ENCODE measurements at regions not wholly inside any gene's neighbourhood (a gene's known extent, or its start where the extent isn't known, plus 50 kb on each side); places are given as distances from the start of the nearest gene placed in this dataset.

- Mint-ChIP-seq H3K36me3 (ENCODE audit: low read depth, unreplicated experiment) (no peaks in the 10 kb centered on the region), H3K4me1 (ENCODE audit: unreplicated experiment) (peaks cover 10% of the 10 kb centered on the region), H3K9me3 (ENCODE audit: unreplicated experiment) (no peaks in the 10 kb centered on the region), H3K27me3 (ENCODE audit: unreplicated experiment) (peaks cover 2% of the 10 kb centered on the region), H3K4me3 (ENCODE audit: unreplicated experiment) (no peak overlapping the region), H3K27ac (ENCODE audit: unreplicated experiment) (no peak overlapping the region)
- no peak for DNase-seq (ENCODE audit: low spot score)
- TF ChIP-seq CTCF (IDR thresholded peaks at IDR 0.05; ENCODE audit: unreplicated experiment), result no peak
These were observed 174.0 kb downstream of the PALM2AKAP2 start for GRCh38 chr9:109953813-109954497.

- H3K9me3 Mint-ChIP-seq (ENCODE audit: unreplicated experiment), result no peaks in the 10 kb centered on the region
- no peak overlapping the region for H3K27ac Mint-ChIP-seq (ENCODE audit: unreplicated experiment)
- no peak for DNase-seq (ENCODE audit: low spot score)
- H3K27me3 Mint-ChIP-seq (ENCODE audit: unreplicated experiment), result peaks cover 2% of the 10 kb centered on the region
- no peaks in the 10 kb centered on the region for H3K36me3 Mint-ChIP-seq (ENCODE audit: low read depth, unreplicated experiment)
- no peak overlapping the region for H3K4me3 Mint-ChIP-seq (ENCODE audit: unreplicated experiment)
- peaks cover 17% of the 10 kb centered on the region for H3K4me1 Mint-ChIP-seq (ENCODE audit: unreplicated experiment)
- TF ChIP-seq CTCF (IDR thresholded peaks at IDR 0.05; ENCODE audit: unreplicated experiment), result no peak
These were observed 176.9 kb downstream of the PALM2AKAP2 start for GRCh38 chr9:109956717-109957440.

GRCh38 chr9:109959679-109960078, 179.7 kb downstream of the PALM2AKAP2 start:
- DNase-seq (ENCODE audit: low spot score), result no peak
- Mint-ChIP-seq H3K27ac (ENCODE audit: unreplicated experiment) (no peak overlapping the region), H3K4me1 (ENCODE audit: unreplicated experiment) (peaks cover 27% of the 10 kb centered on the region), H3K27me3 (ENCODE audit: unreplicated experiment) (peaks cover 2% of the 10 kb centered on the region), H3K4me3 (ENCODE audit: unreplicated experiment) (no peak overlapping the region), H3K9me3 (ENCODE audit: unreplicated experiment) (no peaks in the 10 kb centered on the region), H3K36me3 (ENCODE audit: low read depth, unreplicated experiment) (no peaks in the 10 kb centered on the region)
- no peak for TF ChIP-seq CTCF (IDR thresholded peaks at IDR 0.05; ENCODE audit: unreplicated experiment)

GRCh38 chr9:109961626-109962025, 181.6 kb downstream of the PALM2AKAP2 start:
- Mint-ChIP-seq H3K27me3 (ENCODE audit: unreplicated experiment) (peaks cover 1% of the 10 kb centered on the region), H3K4me3 (ENCODE audit: unreplicated experiment) (no peak overlapping the region), H3K36me3 (ENCODE audit: low read depth, unreplicated experiment) (no peaks in the 10 kb centered on the region), H3K4me1 (ENCODE audit: unreplicated experiment) (peaks cover 38% of the 10 kb centered on the region), H3K27ac (ENCODE audit: unreplicated experiment) (no peak overlapping the region), H3K9me3 (ENCODE audit: unreplicated experiment) (no peaks in the 10 kb centered on the region)
- DNase-seq (ENCODE audit: low spot score), result no peak
- TF ChIP-seq CTCF (IDR thresholded peaks at IDR 0.05; ENCODE audit: unreplicated experiment), result no peak

- Mint-ChIP-seq H3K36me3 (ENCODE audit: low read depth, unreplicated experiment) (no peaks in the 10 kb centered on the region), H3K9me3 (ENCODE audit: unreplicated experiment) (no peaks in the 10 kb centered on the region), H3K4me3 (ENCODE audit: unreplicated experiment) (no peak overlapping the region), H3K4me1 (ENCODE audit: unreplicated experiment) (peaks cover 38% of the 10 kb centered on the region), H3K27ac (ENCODE audit: unreplicated experiment) (no peak overlapping the region), H3K27me3 (ENCODE audit: unreplicated experiment) (peaks cover 1% of the 10 kb centered on the region)
- no peak for TF ChIP-seq CTCF (IDR thresholded peaks at IDR 0.05; ENCODE audit: unreplicated experiment)
- no peak for DNase-seq (ENCODE audit: low spot score)
These were observed 182.2 kb downstream of the PALM2AKAP2 start for GRCh38 chr9:109962215-109962614.
